ENCODE measurements at regions not wholly inside any gene's neighbourhood (a gene's known extent, or its start where the extent isn't known, plus 50 kb on each side); places are given as distances from the start of the nearest gene placed in this dataset.

DNA sequence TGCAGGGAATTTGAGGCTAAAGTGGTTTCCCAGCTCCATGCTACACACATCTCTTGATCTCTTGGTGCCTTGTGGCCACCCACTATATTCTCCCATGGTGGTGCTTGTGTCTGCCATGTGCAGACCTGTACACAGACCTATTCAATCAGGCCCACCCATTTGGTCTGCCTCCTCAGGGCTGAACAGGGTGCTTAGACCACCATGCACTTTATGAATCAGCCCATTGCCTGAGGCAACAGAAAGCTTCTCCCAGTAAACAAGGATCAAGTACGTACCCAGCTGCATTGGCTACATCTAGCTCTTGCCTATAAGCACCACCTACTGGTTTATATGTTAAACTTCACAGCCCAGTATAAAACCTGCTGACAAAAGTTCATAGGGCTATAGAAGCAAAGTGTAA lies 664.3 kb upstream of the EDIL3 start:
- Histone ChIP-seq H3K4me1 (ENCODE audit: control insufficient read depth, insufficient read depth, low read length) (no peaks in the 10 kb centered on the region), H3K4me2 (ENCODE audit: control insufficient read depth, insufficient read depth) (no peak overlapping the region), H3K36me3 (ENCODE audit: control insufficient read depth in 2 of 2, insufficient read depth in 2 of 2, low read length in 1 of 2) (no peaks in the 10 kb centered on the region), H4K20me1 (ENCODE audit: control insufficient read depth, insufficient read depth) (no peaks in the 10 kb centered on the region), H3K27ac (ENCODE audit: control insufficient read depth, insufficient read depth) (no peak overlapping the region), H3K9ac (ENCODE audit: control insufficient read depth, insufficient read depth, low read length) (no peak overlapping the region), H3K9me3 (replicated peaks; ENCODE audit: control insufficient read depth, insufficient read depth, low read length) (no peaks in the 10 kb centered on the region), H3K27me3 (replicated peaks in 1 of 2; ENCODE audit: control insufficient read depth in 2 of 2, insufficient read depth in 2 of 2, low read length in 1 of 2) (no peaks in the 10 kb centered on the region), H3K4me3 (no peak overlapping the region), H3K79me2 (ENCODE audit: control insufficient read depth, insufficient read depth, low read length) (no peaks in the 10 kb centered on the region), H2AFZ (ENCODE audit: control insufficient read depth, low read depth, low read length) (no peak overlapping the region)
- POLR2A ChIA-PET, result no interaction called here
- SMC1A ChIA-PET (ENCODE audit: uncharacterized antibody, unreplicated experiment), result interaction anchor here (1.0 to 2.0 kb wide), 6 partner anchors 9 to 1331 kb away, joined by 3 to 9 read pairs (median 4); no protein-coding TSS in a partner anchor
- BruUV-seq (replicated peaks), result no TSS peak
- FAIRE-seq (no peak), ATAC-seq (peak; percentile 91), DNase-seq (ENCODE audit: low read depth, low spot score) (no peak)
- intact Hi-C loops (cut with micrococcal nuclease; ENCODE audit: unreplicated experiment), result loop anchor here (1.0 to 5.0 kb wide), 3 partner anchors 774 to 1331 kb away; no protein-coding TSS in a partner anchor
- CTCF ChIA-PET, result interaction anchor here (1.1 to 2.0 kb wide), 6 partner anchors 9 to 1331 kb away, joined by 4 to 7 read pairs (median 5); no protein-coding TSS in a partner anchor
- RAD21 ChIA-PET (ENCODE audit: unreplicated experiment), result no interaction called here
- in situ Hi-C loops (cut with MboI), result loop anchor here (10.0 kb wide), 1 partner anchor 1334 kb away; no protein-coding TSS in a partner anchor
- 0% methylated on average over 1 of the region's 1 CpG for WGBS (ENCODE audit: insufficient coverage, insufficient replicate concordance, low lambda C conversion rate, missing lambda C conversion rate)
- no peak for TF ChIP-seq MXI1 (IDR thresholded peaks at IDR 0.05; ENCODE audit: low read depth, low read length)
- no peak for TF ChIP-seq SREBF1 (IDR thresholded peaks at IDR 0.05; ENCODE audit: low read length)
- TF ChIP-seq RAD21 (IDR thresholded peaks at IDR 0.05; ENCODE audit: insufficient read depth, low read depth, low read length), result peak; percentile 28; the same call in 1 of the 2 replicates
- no peak for TF ChIP-seq TAF1 (IDR thresholded peaks at IDR 0.05; ENCODE audit: borderline replicate concordance, low read depth, low read length)
- TF ChIP-seq CREB1 (IDR thresholded peaks at IDR 0.05; ENCODE audit: low read depth), result no peak
- TF ChIP-seq, protein P1, sequence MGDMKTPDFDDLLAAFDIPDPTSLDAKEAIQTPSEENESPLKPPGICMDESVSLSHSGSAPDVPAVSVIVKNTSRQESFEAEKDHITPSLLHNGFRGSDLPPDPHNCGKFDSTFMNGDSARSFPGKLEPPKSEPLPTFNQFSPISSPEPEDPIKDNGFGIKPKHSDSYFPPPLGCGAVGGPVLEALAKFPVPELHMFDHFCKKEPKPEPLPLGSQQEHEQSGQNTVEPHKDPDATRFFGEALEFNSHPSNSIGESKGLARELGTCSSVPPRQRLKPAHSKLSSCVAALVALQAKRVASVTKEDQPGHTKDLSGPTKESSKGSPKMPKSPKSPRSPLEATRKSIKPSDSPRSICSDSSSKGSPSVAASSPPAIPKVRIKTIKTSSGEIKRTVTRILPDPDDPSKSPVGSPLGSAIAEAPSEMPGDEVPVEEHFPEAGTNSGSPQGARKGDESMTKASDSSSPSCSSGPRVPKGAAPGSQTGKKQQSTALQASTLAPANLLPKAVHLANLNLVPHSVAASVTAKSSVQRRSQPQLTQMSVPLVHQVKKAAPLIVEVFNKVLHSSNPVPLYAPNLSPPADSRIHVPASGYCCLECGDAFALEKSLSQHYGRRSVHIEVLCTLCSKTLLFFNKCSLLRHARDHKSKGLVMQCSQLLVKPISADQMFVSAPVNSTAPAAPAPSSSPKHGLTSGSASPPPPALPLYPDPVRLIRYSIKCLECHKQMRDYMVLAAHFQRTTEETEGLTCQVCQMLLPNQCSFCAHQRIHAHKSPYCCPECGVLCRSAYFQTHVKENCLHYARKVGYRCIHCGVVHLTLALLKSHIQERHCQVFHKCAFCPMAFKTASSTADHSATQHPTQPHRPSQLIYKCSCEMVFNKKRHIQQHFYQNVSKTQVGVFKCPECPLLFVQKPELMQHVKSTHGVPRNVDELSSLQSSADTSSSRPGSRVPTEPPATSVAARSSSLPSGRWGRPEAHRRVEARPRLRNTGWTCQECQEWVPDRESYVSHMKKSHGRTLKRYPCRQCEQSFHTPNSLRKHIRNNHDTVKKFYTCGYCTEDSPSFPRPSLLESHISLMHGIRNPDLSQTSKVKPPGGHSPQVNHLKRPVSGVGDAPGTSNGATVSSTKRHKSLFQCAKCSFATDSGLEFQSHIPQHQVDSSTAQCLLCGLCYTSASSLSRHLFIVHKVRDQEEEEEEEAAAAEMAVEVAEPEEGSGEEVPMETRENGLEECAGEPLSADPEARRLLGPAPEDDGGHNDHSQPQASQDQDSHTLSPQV (IDR thresholded peaks at IDR 0.05), result no peak
- TF ChIP-seq, protein P2, sequence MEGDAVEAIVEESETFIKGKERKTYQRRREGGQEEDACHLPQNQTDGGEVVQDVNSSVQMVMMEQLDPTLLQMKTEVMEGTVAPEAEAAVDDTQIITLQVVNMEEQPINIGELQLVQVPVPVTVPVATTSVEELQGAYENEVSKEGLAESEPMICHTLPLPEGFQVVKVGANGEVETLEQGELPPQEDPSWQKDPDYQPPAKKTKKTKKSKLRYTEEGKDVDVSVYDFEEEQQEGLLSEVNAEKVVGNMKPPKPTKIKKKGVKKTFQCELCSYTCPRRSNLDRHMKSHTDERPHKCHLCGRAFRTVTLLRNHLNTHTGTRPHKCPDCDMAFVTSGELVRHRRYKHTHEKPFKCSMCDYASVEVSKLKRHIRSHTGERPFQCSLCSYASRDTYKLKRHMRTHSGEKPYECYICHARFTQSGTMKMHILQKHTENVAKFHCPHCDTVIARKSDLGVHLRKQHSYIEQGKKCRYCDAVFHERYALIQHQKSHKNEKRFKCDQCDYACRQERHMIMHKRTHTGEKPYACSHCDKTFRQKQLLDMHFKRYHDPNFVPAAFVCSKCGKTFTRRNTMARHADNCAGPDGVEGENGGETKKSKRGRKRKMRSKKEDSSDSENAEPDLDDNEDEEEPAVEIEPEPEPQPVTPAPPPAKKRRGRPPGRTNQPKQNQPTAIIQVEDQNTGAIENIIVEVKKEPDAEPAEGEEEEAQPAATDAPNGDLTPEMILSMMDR (IDR thresholded peaks at IDR 0.05 in 2 of 3, conservative IDR thresholded peaks at IDR 0.05 in 1 of 3; ENCODE audit: control insufficient read depth in 2 of 3, extremely low read depth in 1 of 3, insufficient read depth in 1 of 3, low read depth in 3 of 3, low read length in 3 of 3), result peak in 2 of 3 experiments; percentile 36 to 48; a peak in 2 of 6 replicates
- TF ChIP-seq TCF7 (IDR thresholded peaks at IDR 0.05; ENCODE audit: borderline replicate concordance), result no peak
- no peak for TF ChIP-seq CBX5 (IDR thresholded peaks at IDR 0.05; ENCODE audit: low read depth)
- no peak for TF ChIP-seq SUPT20H (IDR thresholded peaks at IDR 0.05; ENCODE audit: borderline replicate concordance, control insufficient read depth, low read depth, low read length)
- no peak for TF ChIP-seq PAX8 (IDR thresholded peaks at IDR 0.05)
- no peak for TF ChIP-seq SUZ12 (IDR thresholded peaks at IDR 0.05; ENCODE audit: unreplicated experiment)
- TF ChIP-seq, protein P3, sequence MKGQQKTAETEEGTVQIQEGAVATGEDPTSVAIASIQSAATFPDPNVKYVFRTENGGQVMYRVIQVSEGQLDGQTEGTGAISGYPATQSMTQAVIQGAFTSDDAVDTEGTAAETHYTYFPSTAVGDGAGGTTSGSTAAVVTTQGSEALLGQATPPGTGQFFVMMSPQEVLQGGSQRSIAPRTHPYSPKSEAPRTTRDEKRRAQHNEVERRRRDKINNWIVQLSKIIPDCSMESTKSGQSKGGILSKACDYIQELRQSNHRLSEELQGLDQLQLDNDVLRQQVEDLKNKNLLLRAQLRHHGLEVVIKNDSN (IDR thresholded peaks at IDR 0.05; ENCODE audit: borderline replicate concordance, extremely low read length, insufficient read depth, low read depth, low read length), result no peak
- TF ChIP-seq, protein P4, sequence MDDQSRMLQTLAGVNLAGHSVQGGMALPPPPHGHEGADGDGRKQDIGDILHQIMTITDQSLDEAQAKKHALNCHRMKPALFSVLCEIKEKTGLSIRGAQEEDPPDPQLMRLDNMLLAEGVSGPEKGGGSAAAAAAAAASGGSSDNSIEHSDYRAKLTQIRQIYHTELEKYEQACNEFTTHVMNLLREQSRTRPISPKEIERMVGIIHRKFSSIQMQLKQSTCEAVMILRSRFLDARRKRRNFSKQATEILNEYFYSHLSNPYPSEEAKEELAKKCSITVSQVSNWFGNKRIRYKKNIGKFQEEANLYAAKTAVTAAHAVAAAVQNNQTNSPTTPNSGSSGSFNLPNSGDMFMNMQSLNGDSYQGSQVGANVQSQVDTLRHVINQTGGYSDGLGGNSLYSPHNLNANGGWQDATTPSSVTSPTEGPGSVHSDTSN (IDR thresholded peaks at IDR 0.05; ENCODE audit: insufficient replicate concordance, low read depth, low read length), result no peak
